ENCODE measurements at regions not wholly inside any gene's neighbourhood (a gene's known extent, or its start where the extent isn't known, plus 50 kb on each side); places are given as distances from the start of the nearest gene placed in this dataset.

DNA sequence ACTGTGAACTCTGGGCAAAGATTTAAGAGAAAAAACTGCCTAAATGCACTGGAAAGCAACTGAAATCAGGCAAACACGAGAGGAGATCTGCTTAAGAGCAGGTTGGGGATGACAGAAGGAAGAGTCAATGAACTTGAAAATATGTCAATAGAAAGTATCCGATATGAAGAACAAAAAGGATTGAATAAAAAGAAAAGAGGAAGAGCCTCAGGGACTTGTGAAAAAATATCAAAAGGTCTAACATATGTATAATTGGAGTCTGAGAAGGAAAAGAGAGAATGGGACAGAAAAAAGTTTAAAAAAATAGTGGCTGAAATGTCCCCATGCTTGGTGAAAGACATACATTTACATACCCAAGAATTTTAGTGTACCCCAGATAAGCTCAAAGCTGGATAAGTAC is 195.5 kb downstream of the COPRS start:
- intact Hi-C loops (cut with DNase I, micrococcal nuclease) = no loop called here
- TF ChIP-seq, protein P1, sequence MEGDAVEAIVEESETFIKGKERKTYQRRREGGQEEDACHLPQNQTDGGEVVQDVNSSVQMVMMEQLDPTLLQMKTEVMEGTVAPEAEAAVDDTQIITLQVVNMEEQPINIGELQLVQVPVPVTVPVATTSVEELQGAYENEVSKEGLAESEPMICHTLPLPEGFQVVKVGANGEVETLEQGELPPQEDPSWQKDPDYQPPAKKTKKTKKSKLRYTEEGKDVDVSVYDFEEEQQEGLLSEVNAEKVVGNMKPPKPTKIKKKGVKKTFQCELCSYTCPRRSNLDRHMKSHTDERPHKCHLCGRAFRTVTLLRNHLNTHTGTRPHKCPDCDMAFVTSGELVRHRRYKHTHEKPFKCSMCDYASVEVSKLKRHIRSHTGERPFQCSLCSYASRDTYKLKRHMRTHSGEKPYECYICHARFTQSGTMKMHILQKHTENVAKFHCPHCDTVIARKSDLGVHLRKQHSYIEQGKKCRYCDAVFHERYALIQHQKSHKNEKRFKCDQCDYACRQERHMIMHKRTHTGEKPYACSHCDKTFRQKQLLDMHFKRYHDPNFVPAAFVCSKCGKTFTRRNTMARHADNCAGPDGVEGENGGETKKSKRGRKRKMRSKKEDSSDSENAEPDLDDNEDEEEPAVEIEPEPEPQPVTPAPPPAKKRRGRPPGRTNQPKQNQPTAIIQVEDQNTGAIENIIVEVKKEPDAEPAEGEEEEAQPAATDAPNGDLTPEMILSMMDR (IDR thresholded peaks at IDR 0.05) = no peak
- Histone ChIP-seq H3K4me3 (no peak overlapping the region), H3K4me1 (ENCODE audit: low read depth) (no peaks in the 10 kb centered on the region), H3K9me3 (peaks cover 22% of the 10 kb centered on the region), H3K36me3 (ENCODE audit: low read depth) (no peaks in the 10 kb centered on the region)
- DNase-seq (no peak), ATAC-seq (no peak)

DNA sequence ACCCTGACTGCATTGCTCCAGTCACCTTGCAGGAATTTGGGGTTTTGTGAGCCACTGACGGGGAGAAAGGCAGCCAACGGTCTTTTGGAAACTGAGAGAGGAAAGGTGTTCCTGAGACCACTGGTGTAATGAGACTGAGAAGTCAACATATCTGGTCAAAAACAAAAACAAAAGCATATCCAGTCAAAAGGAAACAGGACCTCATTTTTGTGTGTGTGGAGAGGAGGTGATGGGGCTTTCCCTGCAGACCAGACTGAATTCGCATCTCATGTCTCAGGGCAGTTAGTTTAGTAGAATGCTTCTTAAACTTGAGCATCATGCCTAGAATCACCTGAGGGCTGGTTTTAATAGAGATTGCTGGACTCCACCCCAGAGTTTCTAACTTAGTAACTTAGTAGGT is 198.4 kb downstream of the COPRS start:
- TF ChIP-seq, protein P1 (IDR thresholded peaks at IDR 0.05) = no peak
- Histone ChIP-seq H3K9me3 (peaks cover 22% of the 10 kb centered on the region), H3K4me3 (no peak overlapping the region), H3K36me3 (ENCODE audit: low read depth) (no peaks in the 10 kb centered on the region), H3K4me1 (ENCODE audit: low read depth) (no peaks in the 10 kb centered on the region)
- intact Hi-C loops (cut with DNase I, micrococcal nuclease) = no loop called here
- DNase-seq = no peak
- ATAC-seq = no peak

DNA sequence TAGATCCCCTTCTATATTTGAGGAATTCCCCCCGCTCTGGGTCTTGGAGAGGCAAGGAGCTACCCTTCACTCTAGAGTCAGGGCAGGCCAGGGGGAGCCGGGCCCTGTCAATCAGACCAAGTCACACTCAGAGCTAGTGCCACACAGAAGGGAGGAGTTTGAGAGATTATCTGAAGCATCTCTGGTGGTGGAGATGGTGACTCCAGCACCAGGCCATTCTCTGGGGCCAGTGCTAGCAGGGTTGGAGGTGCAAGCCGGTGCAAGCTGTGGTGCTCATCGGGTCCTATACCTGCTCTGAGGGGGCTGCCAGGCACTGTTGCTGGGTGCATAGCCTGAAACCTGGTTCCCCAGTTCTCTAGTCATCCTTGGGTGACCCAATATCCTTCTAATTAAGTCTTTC is 201.2 kb downstream of the COPRS start:
- Histone ChIP-seq H3K9me3 (peaks cover 8% of the 10 kb centered on the region), H3K4me1 (ENCODE audit: low read depth) (no peaks in the 10 kb centered on the region), H3K4me3 (no peak overlapping the region), H3K36me3 (ENCODE audit: low read depth) (no peaks in the 10 kb centered on the region)
- ATAC-seq = no peak
- TF ChIP-seq, protein P1 (IDR thresholded peaks at IDR 0.05) = no peak
- intact Hi-C loops (cut with DNase I, micrococcal nuclease) = no loop called here
- DNase-seq = no peak

DNA sequence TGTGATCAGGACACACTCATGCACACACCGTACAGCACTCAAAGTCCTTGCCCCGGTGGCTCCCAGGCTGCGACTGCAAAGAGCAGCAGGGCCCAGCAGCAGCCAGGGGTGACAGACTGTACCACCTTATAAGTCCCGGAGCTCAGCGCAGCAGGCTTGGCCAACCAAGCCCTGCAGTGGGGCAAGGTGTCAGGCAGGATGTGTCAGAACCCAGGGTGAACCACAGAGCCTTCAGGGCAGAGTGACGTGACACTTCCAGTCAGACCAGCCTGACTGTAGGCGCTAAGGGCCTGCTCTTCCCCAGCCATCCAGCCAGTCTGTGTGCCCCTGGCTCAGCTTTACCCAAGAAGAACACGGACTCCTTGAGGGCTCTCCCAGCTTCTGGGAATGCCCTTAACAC is 204.1 kb downstream of the COPRS start:
- DNase-seq = no peak
- no peak for ATAC-seq
- Histone ChIP-seq H3K4me1 (ENCODE audit: low read depth) (no peaks in the 10 kb centered on the region), H3K9me3 (no peaks in the 10 kb centered on the region), H3K36me3 (ENCODE audit: low read depth) (no peaks in the 10 kb centered on the region), H3K4me3 (no peak overlapping the region)
- intact Hi-C loops (cut with DNase I, micrococcal nuclease) = no loop called here
- TF ChIP-seq, protein P1 (IDR thresholded peaks at IDR 0.05) = no peak

DNA sequence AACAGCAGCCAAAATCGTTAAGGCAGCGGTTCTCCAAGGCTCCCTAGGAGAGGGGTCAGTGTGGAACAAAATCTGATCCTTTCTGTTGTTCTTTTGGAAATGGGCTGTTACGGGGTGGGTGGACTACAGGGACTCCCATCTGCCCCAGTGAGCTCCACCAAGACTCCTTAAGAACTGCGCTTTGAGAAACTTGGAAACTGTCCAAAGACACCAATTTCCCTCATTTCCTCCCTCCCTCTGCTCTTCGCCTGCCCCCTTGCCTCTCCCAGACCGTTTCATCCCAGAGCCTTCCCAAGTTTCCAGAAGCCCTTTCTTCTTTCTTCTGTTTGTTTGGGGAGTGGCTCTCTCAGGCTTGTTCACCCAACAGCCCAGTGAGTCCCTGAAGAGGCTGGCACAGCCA is 205.4 kb downstream of the COPRS start:
- TF ChIP-seq, protein P1 (IDR thresholded peaks at IDR 0.05) = no peak
- H3K9me3 ChIP-seq = no peaks in the 10 kb centered on the region
- no peaks in the 10 kb centered on the region for H3K36me3 ChIP-seq (ENCODE audit: low read depth)
- DNase-seq = no peak
- no peaks in the 10 kb centered on the region for H3K4me1 ChIP-seq (ENCODE audit: low read depth)
- intact Hi-C loops (cut with DNase I, micrococcal nuclease) = no loop called here
- no peak overlapping the region for H3K4me3 ChIP-seq
- no peak for ATAC-seq

Data from mucosa of descending colon (tissue), 3 donors.